Large intestine (tissue), 3 donors: ENCODE measurements at regions not wholly inside any gene's neighbourhood (a gene's known extent, or its start where the extent isn't known, plus 50 kb on each side); places are given as distances from the start of the nearest gene placed in this dataset.
"Not testable (repeated sequence)": the region's sequence is repeated elsewhere in the genome, so short reads cannot be mapped to it uniquely, and the experiment has no call there.

Source experiments
- DNase-seq, 2 donors: peaks; one replicate each; pipeline versions ENCODE4 v3.0.0 to v3.0.0-alpha.2; 2013
- H3K27ac ChIP-seq: one replicate; pipeline ENCODE4 v1.5.1; 2013; ENCODE audit warnings: low read length
- H3K27me3 ChIP-seq: 2 replicates; pipeline ENCODE4 v1.6.1; 2013; ENCODE audit warnings: low read length; ENCODE audit not compliant: control insufficient read depth, insufficient read depth
- H3K36me3 ChIP-seq: 2 replicates; pipeline ENCODE4 v1.6.1; 2013; ENCODE audit warnings: low read length; ENCODE audit not compliant: control insufficient read depth, insufficient read depth
- H3K4me1 ChIP-seq: one replicate; pipeline ENCODE4 v1.6.1; 2013; ENCODE audit warnings: low read length; ENCODE audit not compliant: control insufficient read depth, insufficient read depth
- H3K4me3 ChIP-seq: one replicate; pipeline ENCODE4 v1.5.1; 2013; ENCODE audit warnings: low read length
- H3K9me3 ChIP-seq: one replicate; pipeline ENCODE4 v1.6.1; 2013; ENCODE audit warnings: mild to moderate bottlenecking, low read depth, low read length, moderate library complexity; ENCODE audit not compliant: control insufficient read depth
- WGBS: methylation state at CpG from one replicate; pipeline ENCODE4 v1.1.5; 2013; ENCODE audit warnings: low lambda C conversion rate; ENCODE audit not compliant: insufficient coverage; 5-methylcytosine and 5-hydroxymethylcytosine counted together

DNA sequence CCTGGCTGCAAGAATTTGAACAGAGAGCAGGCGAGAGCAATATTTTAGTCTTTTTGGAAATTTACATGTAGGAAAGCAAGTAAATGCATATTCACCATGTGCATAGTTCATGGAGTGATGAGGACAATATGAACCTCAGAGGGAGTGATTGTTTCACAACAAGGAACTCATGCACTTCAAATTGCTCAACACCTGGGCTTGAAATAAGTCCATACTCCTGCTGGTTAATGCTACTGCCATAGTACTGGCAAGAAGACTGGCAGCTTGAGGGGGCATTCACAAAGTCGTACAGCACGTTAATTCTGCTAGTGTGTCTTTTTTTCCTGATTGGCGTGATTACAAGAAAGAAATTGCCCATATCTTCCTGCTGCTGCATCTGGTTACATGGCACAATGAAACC, 267.6 kb downstream of the PCDH17 start:
- Histone ChIP-seq H3K4me3 (no peak overlapping the region), H3K27me3 (no peaks in the 10 kb centered on the region), H3K4me1 (no peaks in the 10 kb centered on the region), H3K36me3 (no peaks in the 10 kb centered on the region), H3K27ac (no peak overlapping the region), H3K9me3 (no peaks in the 10 kb centered on the region)
- no peak for DNase-seq
- whole genome bisulfite sequencing, result 100% methylated on average over 3 of the region's 4 CpGs

DNA sequence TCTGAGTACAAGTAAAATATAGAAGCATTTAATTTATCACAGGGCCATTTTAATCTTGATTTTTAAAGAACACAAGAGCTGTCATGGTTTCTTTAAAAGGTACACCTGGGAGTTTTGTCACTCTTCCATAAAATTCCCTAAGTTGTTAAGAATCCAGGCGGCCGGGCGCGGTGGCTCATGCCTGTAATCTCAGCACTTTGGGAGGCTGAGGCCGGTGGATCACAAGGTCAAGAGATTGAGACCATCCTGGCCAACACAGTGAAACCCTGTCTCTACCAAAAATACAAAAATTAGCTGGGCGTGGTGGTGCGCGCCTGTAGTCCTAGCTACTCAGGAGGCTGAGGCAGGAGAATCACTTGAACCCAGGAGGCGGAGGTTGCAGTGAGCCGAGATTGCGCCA, 278.3 kb downstream of the PCDH17 start:
- not testable (repeated sequence) for H3K9me3 ChIP-seq, H3K27ac ChIP-seq, H3K4me3 ChIP-seq, DNase-seq, H3K36me3 ChIP-seq, H3K4me1 ChIP-seq, H3K27me3 ChIP-seq
- no CpG with 5 or more reads among the region's 11 CpGs for WGBS

DNA sequence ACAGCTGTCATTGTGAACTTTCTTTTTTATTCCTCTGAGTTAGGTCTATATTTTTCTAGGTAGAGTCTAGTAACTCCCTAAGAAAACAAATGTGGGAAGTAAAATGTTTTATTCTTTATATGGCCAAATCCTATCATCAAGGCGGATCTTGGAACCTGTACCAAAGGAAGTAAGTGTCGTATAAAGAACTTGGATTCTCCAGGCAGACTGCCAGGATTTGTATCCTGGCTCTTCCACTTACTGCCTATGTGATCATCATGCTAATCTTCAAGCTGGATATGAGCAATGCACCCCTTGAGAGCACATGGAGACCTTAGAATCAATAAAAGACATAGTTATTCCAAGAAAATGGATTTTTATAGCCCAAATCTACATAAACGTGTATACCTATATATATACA, 286.5 kb downstream of the PCDH17 start:
- H3K9me3 ChIP-seq, result no peaks in the 10 kb centered on the region
- no peak overlapping the region for H3K27ac ChIP-seq
- H3K36me3 ChIP-seq, result no peaks in the 10 kb centered on the region
- H3K27me3 ChIP-seq, result no peaks in the 10 kb centered on the region
- WGBS, result no CpG with 5 or more reads among the region's 3 CpGs
- H3K4me1 ChIP-seq, result no peaks in the 10 kb centered on the region
- H3K4me3 ChIP-seq, result no peak overlapping the region
- DNase-seq, result no peak

DNA sequence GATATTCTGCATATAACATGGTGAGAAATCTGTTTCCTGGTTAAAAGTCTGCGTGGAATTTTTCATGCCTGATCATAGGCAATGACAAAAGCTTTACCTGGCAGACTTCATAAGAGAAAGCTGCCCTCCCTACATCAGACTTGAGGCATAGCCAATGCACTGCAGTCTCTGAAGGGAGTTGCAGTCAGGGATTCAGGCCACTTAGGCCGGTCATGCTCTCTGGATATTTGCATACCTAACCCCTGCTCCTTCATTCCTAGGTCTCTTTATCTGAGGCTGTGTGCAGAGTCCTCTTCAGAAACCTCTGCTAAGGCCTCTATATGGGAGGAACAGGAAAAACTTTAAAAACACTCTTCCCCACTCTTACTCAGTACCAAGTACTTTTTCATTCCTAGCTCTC, 287.4 kb downstream of the PCDH17 start:
- Histone ChIP-seq H3K4me1 (no peaks in the 10 kb centered on the region), H3K4me3 (no peak overlapping the region), H3K27me3 (no peaks in the 10 kb centered on the region), H3K36me3 (no peaks in the 10 kb centered on the region), H3K9me3 (no peaks in the 10 kb centered on the region), H3K27ac (no peak overlapping the region)
- WGBS, result no CpG with 5 or more reads among the region's 2 CpGs
- no peak for DNase-seq

GRCh38 chr13:57925250-57925649, 293.7 kb downstream of the PCDH17 start:
- no peaks in the 10 kb centered on the region for H3K27me3 ChIP-seq
- 75% methylated on average over 1 of the region's 3 CpGs for WGBS
- no peak overlapping the region for H3K4me3 ChIP-seq
- no peaks in the 10 kb centered on the region for H3K9me3 ChIP-seq
- no peak overlapping the region for H3K27ac ChIP-seq
- H3K36me3 ChIP-seq, result no peaks in the 10 kb centered on the region
- no peaks in the 10 kb centered on the region for H3K4me1 ChIP-seq
- DNase-seq, result peak in 1 of 2 donors; percentile 4

GRCh38 chr13:57925751-57926150, 294.2 kb downstream of the PCDH17 start:
- Histone ChIP-seq H3K4me1 (no peaks in the 10 kb centered on the region), H3K27me3 (no peaks in the 10 kb centered on the region)
- WGBS, result 100% methylated on average over 1 of the region's 2 CpGs

DNA sequence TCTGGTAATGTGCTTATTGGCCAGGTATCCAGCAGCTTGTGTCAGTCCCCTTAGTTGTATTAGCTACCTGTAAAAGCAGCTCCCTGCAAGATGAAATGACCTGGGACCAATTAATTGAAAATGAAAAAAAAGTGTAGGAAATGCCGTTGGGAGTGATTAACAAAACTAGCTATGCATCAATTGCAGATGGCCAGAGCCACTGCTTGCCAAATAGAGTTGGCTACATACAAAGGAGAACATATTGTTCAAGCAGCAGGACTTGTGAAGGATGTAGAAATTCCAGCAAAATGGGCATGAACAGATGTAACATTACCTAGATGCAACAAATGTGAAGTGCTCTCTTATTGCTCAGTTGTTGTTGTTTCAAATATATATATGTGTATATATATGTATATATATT, 300.5 kb downstream of the PCDH17 start:
- Histone ChIP-seq H3K4me1 (no peaks in the 10 kb centered on the region), H3K27ac (no peak overlapping the region), H3K27me3 (no peaks in the 10 kb centered on the region), H3K4me3 (no peak overlapping the region), H3K9me3 (no peaks in the 10 kb centered on the region), H3K36me3 (no peaks in the 10 kb centered on the region)
- 100% methylated on average over 1 of the region's 1 CpG for WGBS
- DNase-seq, result no peak

More at GRCh38 chr13:57925751-57926150, 294.2 kb downstream of the PCDH17 start:
- Histone ChIP-seq H3K36me3 (no peaks in the 10 kb centered on the region), H3K9me3 (no peaks in the 10 kb centered on the region), H3K4me3 (no peak overlapping the region), H3K27ac (no peak overlapping the region)
- no peak for DNase-seq

DNA sequence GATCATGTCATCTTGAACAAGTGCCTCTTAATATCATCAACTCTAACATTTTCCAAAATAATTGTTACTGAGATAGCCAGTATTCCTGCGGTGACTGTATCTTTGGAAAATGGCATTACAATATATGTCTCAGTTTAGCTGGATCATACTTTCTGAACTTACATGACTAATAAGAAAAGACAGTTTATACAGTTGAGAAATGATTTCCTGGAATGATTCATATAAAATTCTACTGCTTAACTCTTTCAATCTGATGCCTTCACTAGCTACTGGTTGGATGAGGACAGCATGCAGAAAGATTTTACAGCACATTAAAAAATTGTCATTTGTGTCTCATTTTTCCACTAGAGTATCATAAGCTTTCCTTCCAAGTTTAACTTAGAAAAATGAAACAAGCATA, 302.1 kb downstream of the PCDH17 start:
- Histone ChIP-seq H3K4me3 (no peak overlapping the region), H3K9me3 (no peaks in the 10 kb centered on the region), H3K36me3 (no peaks in the 10 kb centered on the region), H3K27me3 (no peaks in the 10 kb centered on the region), H3K27ac (no peak overlapping the region), H3K4me1 (no peaks in the 10 kb centered on the region)
- WGBS, result no CpG with 5 or more reads among the region's 1 CpG
- DNase-seq, result no peak

DNA sequence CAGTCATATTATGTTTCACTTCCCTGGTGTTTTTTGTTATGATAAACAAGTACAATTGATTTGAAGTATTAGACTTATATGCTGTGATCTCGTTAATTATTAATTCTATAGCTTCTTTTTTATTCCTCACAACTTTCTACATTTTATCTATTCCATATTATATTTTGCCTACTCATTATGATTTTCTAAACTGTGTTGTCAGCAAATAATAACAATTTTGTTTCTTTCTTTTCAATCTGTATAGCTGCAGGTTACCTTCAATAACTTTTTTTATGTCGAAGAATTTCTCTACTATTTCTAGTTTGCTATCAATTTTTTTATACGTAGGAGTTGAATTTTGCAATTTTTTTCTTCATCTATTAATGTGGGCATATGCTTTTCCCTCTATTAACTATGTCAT, 304.4 kb downstream of the PCDH17 start:
- no peaks in the 10 kb centered on the region for H3K4me1 ChIP-seq
- 95% methylated on average over 3 of the region's 3 CpGs for WGBS

DNA sequence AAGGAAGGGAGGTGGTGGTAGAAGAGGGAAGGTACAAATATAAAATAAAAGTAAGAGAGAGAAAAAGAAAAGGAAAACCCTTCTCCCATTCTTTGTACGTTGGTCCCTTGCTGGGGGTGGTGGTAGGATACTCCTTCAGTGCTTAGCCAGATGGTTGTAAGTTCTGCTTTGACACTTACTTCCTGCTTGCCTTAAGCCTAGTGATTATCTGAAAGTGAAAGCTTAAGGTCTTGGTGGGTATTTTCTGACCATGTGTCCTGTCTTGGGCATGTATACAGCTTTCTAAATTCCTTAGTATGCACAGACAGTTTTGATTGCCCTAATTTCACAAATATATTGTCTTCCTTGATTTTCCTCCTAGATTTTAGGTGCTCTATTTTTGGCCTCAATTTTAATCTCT, 314.8 kb downstream of the PCDH17 start:
- WGBS, result no CpG with 5 or more reads among the region's 1 CpG
- no peak for DNase-seq
- Histone ChIP-seq H3K27ac (no peak overlapping the region), H3K9me3 (no peaks in the 10 kb centered on the region), H3K36me3 (no peaks in the 10 kb centered on the region), H3K4me3 (no peak overlapping the region), H3K27me3 (no peaks in the 10 kb centered on the region), H3K4me1 (no peaks in the 10 kb centered on the region)

More for the DNA sequence above, 304.4 kb downstream of the PCDH17 start:
- no peaks in the 10 kb centered on the region for H3K36me3 ChIP-seq
- no peak overlapping the region for H3K27ac ChIP-seq
- H3K9me3 ChIP-seq, result no peaks in the 10 kb centered on the region
- H3K4me3 ChIP-seq, result no peak overlapping the region
- no peak for DNase-seq
- no peaks in the 10 kb centered on the region for H3K27me3 ChIP-seq

- WGBS, result no CpG with 5 or more reads among the region's 3 CpGs
- H3K9me3 ChIP-seq, result no peaks in the 10 kb centered on the region
- H3K27me3 ChIP-seq, result no peaks in the 10 kb centered on the region
- H3K36me3 ChIP-seq, result no peaks in the 10 kb centered on the region
- no peak overlapping the region for H3K4me3 ChIP-seq
- DNase-seq, result no peak
- no peak overlapping the region for H3K27ac ChIP-seq
- H3K4me1 ChIP-seq, result no peaks in the 10 kb centered on the region
Observed at GRCh38 chr13:57948884-57949283, 317.3 kb downstream of the PCDH17 start.
